Activated CD8-positive, alpha-beta memory T cell treated with anti-CD3 and anti-CD28 coated beads, Interleukin-2, amount 50 U/mL, for 1 hour (primary cell): ENCODE measurements at regions not wholly inside any gene's neighbourhood (a gene's known extent, or its start where the extent isn't known, plus 50 kb on each side); places are given as distances from the start of the nearest gene placed in this dataset.
"Not testable (repeated sequence)": the region's sequence is repeated elsewhere in the genome, so short reads cannot be mapped to it uniquely, and the experiment has no call there.

ENCODE experiments used
- DNase-seq: peaks from one replicate; pipeline ENCODE4 v3.0.0-alpha.2; 2020; ENCODE audit errors: extremely low read depth

DNA sequence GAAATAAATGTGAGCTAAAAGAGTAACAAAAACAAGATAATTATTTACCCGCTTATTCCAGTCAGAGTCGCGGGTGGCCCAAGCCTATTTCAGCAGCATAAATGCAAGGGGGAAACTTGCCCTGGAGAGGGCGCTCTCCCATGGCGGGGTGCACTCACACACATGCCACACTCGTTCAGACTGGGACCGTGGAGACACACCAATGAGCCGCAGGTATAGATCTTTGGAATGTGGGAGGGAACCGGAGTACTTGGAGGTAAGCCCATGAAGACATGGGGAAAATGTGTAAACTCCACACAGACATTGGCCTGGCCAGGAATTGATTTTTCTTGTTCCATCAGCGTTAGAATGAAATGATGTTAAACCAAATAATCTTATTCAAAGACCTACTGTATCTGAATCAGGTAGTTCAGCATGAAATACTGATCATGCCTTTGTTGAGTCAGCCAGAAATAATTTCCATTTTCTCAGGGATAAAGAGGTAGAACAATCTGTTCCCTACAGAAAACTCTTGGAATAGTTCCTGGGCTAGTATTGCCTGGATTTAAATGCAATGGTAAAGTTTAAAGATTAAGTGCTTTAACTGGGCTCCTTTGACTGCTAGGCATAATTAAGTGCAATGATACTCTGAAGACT, 191.5 kb downstream of the MCHR2 start:
- DNase-seq: no peak

- DNase-seq: no peak
Observed at GRCh38 chr6:99808992-99809391, 185.0 kb downstream of the MCHR2 start.

DNA sequence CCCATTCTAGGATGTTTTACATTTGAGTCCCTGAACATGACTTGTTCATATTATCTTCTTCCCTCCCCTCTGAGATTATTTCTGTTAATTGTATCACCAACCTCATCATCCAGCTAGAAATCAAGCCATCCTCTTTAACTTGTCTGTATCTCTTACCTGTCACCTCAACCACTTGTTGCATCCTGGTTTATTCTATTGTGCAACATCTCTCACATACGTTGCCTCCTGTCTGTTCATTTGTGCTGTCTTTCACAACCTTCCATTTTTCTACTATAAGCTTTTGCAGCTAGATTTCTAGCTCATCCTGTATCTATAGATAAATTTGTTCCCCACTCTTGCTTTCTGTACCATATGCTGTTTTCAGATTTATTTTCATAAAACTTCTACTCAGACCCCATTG, 183.7 kb downstream of the MCHR2 start:
- no peak for DNase-seq

DNA sequence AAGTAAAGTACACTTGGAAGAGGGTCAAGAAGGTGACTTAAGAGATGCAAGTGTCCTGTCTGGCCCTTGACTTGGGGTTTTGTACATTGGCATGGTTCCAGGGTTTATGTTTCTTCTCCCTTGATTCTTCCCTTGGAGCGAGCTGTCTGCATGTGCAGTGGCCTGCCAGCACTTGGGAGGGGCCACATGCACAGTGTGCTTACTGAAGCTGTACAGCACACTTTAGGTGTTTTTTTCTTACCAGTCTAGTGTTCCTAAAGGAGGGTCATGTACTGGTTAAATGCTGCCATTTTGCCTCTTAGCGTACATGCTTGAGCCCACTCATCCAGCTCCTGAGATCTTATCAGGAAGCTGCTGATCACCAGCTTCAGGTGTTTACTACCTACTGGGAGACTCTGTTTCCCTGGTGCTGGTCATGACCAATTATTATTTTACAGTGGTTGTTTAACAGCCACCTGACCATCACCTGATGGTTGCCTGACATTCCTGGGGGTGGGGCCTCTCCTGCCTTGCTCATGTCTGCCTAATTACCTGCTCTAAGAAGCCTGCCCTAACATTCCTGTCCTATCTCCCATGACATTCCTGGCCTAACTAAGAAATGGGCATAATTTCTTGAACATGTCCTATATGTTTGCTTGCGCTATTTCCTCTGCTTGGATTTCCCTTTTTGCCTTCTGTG, 182.9 kb downstream of the MCHR2 start:
- DNase-seq: no peak

- no peak for DNase-seq
Observed at GRCh38 chr6:99811636-99812035, 182.4 kb downstream of the MCHR2 start.

GRCh38 chr6:99813565-99813964, 180.5 kb downstream of the MCHR2 start:
- no peak for DNase-seq

DNA sequence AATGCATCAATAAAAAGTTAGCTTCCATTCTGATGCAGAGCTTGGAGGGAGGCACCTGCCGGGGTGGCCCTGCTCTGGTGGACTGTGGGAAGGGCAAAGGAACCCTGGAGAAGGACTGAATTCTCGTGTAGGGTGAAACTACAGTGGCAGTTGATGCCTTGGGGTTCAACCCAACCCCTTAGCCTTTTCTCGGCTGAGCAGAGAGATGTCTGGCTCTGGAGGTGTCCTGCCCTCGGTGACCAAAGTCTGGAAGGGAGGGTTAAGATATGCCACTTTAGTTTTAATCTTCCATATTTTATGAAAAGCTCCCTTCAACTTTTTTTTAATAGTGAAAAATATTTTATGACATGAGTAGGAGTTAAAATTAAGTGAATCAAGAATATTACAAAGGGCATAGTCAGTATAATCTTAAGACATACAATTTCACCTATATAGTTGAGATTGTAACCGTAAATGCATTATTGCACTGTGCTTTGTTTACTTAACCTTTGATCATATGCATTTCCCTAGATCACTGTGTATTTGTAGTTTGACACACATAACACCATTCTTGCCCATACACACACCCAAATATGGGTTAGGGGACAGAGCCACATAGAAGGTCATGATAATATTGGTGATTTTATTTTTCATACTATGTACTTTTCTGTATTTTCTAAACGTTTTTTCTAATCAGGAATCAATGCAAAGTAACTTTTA, 179.6 kb downstream of the MCHR2 start:
- no peak for DNase-seq

DNA sequence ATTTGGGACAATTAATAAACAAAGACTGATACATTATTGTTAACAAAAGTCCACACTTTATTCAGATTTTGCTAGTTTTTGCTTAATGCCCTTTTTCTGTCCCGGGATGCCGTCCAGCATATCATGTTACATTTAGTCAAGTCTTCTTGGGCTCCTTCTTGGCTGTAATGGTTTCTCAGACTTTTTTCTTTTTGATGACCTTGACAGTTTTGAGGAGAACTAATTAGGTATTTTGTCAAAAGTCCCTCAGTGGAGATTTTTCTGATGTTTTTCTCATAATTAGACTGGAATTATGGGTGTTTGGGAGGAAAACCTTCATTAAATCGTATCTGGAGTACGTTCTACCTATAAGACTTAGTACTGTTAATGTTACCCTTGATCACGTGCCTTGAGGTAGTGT, 177.2 kb downstream of the MCHR2 start:
- no peak for DNase-seq

GRCh38 chr6:99818161-99818560, 175.9 kb downstream of the MCHR2 start:
- no peak for DNase-seq

GRCh38 chr6:99819853-99820252, 174.2 kb downstream of the MCHR2 start:
- DNase-seq: no peak

DNA sequence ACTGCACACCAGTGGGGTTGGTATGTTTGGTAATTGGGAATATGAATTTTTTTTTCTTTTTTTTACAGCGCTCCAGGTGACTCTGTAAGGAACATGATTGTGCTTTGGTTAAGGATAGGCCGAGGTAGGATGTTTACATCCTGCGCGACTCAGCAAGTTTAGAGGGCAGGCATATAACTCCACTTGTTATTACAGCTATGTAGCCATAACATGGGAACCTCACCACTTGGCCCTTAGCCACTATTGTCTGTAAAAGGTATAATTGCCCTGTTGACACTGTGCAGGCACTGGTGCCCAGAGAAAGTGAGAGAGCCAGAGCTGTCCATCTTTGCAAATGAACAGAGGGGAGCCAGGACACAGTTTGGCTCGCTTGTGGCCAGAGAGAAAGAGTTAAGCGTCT, 172.9 kb downstream of the MCHR2 start:
- no peak for DNase-seq

GRCh38 chr6:99822741-99823512, 171.1 kb downstream of the MCHR2 start:
- DNase-seq: no peak

DNA sequence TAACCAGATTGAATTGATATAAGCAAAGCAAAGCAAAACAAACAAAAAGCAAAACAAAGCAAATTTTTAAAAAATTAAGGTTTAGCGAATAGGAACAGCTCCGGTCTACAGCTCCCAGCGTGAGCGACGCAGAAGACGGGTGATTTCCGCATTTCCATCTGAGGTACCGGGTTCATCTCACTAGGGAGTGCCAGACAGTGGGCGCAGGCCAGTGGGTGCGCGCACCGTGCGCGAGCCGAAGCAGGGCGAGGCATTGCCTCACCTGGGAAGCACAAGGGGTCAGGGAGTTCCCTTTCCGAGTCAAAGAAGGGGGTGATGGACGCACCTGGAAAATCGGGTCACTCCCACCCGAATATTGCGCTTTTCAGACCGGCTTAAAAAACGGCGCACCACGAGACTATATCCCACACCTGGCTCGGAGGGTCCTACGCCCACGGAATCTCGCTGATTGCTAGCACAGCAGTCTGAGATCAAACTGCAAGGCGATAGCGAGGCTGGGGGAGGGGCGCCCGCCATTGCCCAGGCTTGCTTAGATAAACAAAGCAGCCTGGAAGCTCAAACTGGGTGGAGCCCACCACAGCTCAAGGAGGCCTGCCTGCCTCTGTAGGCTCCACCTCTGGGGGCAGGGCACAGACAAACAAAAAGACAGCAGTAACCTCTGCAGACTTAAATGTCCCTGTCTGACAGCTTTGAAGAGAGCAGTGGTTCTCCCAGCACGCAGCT, 170.3 kb downstream of the MCHR2 start:
- not testable (repeated sequence) for DNase-seq

- no peak for DNase-seq
Observed at GRCh38 chr6:99833034-99833433, 161.0 kb downstream of the MCHR2 start.

- no peak for DNase-seq
Observed at GRCh38 chr6:99836471-99836870, 157.6 kb downstream of the MCHR2 start.

DNA sequence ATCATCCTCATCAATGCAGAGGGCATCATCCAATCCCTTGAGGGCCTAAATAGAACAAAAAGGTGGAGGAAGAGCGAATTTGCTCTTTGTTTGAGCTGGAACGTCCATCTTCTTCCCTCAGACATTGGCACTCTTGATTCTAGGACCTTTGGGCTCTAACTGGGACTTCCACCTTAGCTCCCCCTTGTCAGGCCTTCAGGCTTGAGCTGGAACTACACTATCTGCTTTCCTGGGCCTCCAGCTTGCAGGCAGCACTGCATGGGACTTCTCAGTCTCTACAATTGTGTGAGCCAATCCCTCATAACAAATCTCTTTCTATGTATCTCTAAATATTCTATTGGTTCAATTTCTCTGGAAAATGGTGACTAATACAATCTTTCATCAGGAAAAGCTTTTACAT, 155.4 kb downstream of the MCHR2 start:
- DNase-seq: no peak

GRCh38 chr6:99841297-99841696, 152.7 kb downstream of the MCHR2 start:
- DNase-seq: no peak

DNA sequence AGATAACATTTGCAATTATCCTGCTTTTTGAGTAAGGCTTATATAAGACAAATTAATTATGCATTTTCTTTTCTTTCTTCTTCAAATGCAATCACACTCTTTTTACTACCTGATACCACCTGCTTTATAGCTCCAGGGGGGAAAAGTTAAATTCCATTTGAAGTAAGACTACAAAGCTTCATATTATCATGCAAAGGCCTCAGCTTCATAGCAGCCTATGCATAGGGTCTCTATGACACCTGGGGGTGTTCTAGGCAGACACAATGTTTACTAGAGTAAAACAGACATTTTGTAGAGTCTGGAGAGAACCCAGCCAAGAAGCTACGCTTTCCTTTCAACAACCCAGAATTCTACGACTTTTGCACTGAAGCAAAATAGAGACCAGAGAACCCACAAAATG, 148.0 kb downstream of the MCHR2 start:
- no peak for DNase-seq

DNA sequence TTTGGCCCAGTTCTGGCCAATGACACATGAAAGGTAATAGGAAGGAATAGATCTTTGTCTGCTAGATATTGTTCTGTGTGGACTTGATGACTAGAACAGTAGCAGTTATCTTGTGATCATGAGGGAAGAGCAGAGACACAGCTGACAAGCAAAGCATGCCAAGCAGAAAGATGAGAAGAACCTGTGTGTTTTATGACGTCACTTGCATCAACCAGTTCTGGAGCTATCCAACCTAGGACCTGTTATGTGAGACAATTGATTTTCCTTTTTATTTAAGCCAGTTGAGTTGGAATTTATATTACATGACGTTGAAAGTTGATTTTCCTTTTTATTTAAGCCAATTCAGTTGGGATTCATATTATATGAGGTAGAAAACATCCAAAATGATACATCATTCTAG, 143.2 kb downstream of the MCHR2 start:
- DNase-seq: no peak

- no peak for DNase-seq
Observed at GRCh38 chr6:99852031-99852430, 142.0 kb downstream of the MCHR2 start.

- DNase-seq: no peak
Observed at GRCh38 chr6:99867026-99867425, 127.0 kb downstream of the MCHR2 start.
